ENCODE measurements at regions not wholly inside any gene's neighbourhood (a gene's known extent, or its start where the extent isn't known, plus 50 kb on each side); places are given as distances from the start of the nearest gene placed in this dataset.
"Not testable (repeated sequence)": the region's sequence is repeated elsewhere in the genome, so short reads cannot be mapped to it uniquely, and the experiment has no call there.

DNA sequence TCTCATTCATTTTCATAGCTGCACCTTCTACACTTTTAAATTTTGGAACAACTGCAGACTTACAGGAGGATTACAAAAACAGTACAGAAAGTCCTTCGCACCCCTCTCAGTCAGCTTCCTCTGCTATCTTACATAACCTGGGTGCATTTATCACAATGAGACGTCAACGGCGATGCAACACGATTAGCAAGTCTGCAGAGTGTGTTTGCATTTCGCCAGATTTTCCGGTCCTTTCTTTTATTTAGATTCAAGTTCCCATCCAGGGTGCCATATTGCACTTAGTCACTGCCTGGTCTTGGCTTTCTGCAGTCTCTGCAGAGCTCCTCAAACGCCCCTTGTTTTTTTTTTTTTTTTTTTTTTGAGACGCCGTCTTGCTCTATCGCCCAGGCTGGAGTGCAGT lies 85.9 kb downstream of the ASMT start:
- DNase-seq: no peak

- DNase-seq: peak; percentile 70
Measured at GRCh38 chrX:1701396-1701901, 86.6 kb downstream of the ASMT start.

DNA sequence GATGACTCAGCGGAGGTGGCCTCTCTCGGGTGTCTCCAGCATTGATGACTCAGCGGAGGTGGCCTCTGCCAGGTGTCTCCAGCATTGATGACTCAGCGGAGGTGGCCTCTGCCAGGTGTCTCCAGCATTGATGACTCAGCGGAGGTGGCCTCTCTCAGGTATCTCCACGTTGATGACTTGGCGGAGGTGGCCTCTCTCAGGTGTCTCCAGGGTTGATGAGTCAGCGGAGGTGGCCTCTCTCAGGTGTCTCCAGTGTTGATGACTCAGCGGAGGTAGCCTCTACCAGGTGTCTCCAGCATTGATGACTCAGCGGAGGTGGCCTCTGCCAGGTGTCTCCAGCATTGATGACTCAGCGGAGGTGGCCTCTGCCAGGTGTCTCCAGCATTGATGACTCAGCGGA lies 87.3 kb downstream of the ASMT start:
- peak; percentile 36 for DNase-seq

DNA sequence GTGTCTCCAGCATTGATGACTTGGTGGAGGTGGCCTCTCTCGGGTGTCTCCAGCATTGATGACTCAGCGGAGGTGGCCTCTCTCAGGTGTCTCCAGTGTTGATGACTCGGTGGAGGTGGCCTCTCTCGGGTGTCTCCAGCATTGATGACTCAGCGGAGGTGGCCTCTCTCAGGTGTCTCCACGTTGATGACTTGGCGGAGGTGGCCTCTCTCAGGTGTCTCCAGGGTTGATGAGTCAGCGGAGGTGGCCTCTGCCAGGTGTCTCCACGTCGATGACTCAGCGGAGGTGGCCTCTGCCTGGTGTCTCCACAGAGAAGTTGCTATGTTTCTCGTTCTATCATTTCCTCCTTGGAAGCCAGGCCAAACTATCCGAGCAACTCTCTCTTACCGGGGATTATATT lies 87.7 kb downstream of the ASMT start:
- DNase-seq: peak; percentile 76

DNA sequence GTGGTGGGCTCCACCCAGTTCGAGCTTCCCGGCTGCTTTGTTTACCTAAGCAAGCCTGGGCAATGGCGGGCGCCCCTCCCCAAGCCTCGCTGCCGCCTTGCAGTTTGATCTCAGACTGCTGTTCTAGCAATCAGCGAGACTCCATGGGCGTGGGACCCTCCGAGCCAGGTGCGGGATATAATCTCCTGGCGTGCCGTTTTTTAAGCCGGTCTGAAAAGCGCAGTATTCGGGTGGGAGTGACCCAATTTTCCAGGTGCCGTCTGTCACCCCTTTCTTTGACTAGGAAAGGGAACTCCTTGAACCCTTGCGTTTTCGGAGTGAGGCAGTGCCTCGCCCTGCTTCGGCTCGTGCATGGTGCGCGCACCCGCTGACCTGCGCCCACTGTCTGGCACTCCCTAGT lies 94.4 kb downstream of the ASMT start:
- not testable (repeated sequence) for DNase-seq

GRCh38 chrX:1713296-1713695 lies 98.4 kb downstream of the ASMT start:
- no peak for DNase-seq

DNA sequence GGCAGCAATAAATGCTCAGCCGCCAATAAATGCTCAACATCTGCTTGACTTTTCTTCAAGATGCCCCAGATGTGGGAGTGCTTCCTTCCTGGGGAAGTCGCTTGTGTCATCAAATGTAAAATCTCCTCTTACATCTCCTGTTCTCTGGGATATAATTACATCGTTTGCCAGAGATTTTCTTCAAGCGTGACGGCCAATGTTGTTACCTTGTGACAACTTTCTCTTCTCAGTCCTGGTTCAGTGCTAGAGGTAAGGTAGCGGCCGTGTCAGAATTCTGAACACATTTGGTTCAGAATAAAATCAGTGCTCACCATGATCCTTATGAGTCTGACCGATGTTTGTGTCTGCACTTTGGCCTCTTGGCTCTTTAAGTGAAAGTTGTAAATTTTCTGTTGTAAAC lies 102.5 kb downstream of the ASMT start:
- no peak for DNase-seq

DNA sequence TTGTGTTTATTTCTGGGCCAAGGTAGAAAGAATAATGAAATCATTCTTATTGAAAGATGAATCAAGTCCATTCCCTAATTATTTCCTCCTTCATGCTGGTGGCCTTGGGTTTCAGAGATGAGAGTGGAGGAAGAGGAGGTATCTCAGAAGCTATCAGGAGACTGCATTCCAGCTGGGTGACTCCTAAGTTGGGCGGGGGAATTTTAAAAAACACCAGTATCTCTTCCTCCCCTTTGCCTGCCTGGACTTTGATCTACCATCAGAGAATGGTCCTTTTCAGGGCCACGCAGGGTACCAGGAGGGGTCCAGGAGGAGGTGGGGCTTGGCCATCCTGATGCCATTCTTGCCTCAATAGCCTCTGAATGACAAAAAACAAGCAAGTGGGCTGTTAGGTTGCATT lies 104.4 kb downstream of the ASMT start:
- no peak for DNase-seq

GRCh38 chrX:1720836-1721235 lies 106.0 kb downstream of the ASMT start:
- no peak for DNase-seq

DNA sequence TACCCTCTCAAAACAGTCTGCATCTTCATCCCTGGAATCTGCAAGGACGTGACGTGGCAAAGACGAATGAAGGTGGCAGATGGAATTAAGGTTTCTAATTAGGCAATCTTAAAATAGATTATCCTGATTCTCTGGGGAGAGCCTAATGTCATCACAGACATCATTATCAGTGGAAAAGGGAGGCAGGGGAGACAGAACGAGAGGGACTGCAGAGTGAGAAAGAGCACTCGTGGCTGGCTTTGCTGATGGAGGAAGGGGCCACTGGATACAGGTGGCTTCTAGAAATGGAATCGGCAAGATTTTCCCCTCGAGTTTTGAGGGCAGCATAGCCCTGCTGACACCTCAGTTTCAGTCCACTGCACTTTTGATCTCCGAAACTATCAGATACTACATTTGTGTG lies 110.6 kb downstream of the ASMT start:
- peak; percentile 51 for DNase-seq

GRCh38 chrX:1727531-1728027 lies 112.7 kb downstream of the ASMT start:
- DNase-seq: peak; percentile 36

DNA sequence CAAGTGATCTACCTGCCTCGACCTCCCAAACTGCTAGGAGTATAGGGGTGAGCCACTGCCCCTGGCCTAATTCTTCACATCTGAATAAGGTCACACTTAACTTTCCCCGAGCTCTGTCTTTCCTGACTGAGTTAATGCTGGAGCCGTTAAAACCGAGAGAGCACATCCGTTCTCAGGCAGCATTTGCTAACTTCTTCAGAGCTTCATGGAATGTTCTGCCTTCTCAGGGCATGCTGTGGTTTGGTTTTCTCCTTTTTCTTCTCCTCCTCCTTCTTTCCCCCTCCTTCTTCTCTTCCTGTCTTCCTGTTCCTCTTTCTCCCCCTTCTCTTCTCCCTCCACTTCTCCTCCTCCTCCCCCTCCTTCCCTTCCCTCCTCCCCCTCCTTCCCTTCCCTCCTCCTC lies 119.9 kb downstream of the ASMT start:
- peak; percentile 20 for DNase-seq

DNA sequence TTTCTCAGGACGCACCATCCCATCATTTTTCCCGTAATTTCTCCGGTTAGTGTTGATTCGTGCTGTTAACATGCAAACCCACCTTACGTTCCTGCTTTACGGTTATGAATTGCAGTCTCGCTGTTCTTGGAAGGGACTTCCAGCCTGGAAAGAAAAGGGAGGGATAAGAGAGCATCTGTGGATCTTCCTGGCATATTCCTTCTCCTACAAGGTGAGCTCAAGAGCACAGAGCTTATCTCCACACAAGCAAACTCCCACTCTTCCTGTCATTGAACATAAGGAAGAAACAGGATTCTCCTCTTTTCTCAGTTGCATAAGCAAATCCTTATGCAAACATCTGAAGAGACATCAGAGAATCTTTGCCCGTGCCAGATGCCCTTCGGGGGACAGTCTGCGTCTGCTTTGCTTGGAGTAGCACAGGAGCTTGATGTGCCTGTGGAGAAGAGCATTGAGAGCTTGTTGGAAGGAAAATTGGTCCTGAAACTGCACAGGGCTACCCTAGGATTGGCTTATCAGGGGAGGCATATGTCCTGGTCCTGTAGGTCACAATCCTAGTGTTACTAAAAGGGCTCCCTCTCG lies 127.0 kb downstream of the ASMT start:
- DNase-seq: no peak

DNA sequence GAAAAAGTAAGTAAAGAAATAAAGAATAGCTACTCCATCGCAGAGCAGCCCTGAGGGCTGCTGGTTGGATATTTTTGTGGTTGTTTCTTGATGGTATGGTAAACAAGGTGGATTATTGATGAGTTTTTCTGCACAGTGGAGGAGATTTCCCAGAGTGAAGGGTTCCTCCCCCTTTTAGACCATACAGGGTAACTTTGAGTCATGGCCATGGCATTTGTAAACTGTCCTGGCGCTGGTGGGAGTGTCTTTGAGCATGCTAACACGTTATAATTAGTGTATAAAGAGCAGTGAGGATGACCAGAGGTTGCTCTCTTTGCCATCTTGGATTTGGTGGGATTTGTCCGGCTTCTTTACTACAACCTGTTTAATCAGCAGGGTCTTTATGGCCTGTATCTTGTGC lies 128.2 kb downstream of the ASMT start:
- DNase-seq: no peak

DNA sequence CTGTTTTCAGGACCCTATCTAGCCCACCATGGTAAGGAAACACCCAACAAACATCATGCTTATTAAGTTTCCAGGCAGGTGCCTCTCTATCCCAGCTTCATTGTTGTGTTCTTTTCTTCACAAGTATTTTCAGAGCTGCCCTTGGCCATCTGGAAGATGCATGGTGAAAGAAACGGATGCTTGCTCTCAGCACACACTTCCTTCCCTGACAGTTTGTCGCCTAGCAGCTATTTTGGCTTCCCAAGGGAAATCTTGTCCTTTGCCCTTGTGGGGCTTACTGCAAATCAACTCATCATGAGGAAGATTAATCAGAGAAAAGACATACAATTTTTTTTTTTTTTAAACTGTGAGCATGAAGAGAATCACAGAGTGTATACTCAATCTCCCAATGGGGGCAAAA lies 128.8 kb downstream of the ASMT start:
- no peak for DNase-seq

DNA sequence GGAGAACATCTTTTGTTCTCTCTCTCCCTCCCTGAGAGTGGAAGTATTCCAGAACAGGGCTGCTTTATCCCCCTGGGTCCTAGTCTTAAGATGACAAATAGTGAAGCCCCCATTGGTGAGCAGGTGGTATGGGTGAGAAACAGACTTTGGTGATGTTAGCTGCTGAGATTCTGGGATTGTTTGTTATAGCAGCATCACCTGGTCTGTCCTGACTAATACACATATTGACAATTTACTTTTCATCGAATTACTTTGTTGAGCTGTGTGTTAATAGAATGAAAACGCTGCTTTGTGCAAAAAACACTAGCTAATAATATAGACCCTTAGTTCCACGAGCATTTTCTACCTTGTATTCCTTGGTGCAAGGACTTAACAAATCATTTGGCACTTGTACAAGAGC lies 133.5 kb downstream of the ASMT start:
- DNase-seq: no peak

DNA sequence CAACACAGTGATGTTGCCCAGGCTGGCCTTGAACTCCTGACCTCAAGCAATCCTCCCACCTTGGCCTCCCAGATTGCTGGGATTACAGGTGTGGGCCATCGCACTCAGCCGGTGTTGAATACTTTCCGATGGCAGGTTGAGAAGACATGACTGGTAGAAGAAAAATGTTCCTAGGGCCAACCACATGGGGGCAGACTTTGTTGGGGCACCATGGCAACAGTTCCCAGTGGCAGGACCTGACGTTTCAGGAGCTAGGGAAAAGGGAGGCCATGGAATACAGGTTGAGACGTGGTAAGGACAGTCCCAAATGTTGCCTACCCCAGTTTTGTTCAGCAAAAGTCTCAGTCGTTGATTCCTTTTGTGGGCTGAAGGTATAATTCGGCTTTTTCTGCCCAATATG lies 134.6 kb downstream of the ASMT start:
- DNase-seq: no peak

GRCh38 chrX:1750267-1750666 lies 135.4 kb downstream of the ASMT start:
- no peak for DNase-seq

DNA sequence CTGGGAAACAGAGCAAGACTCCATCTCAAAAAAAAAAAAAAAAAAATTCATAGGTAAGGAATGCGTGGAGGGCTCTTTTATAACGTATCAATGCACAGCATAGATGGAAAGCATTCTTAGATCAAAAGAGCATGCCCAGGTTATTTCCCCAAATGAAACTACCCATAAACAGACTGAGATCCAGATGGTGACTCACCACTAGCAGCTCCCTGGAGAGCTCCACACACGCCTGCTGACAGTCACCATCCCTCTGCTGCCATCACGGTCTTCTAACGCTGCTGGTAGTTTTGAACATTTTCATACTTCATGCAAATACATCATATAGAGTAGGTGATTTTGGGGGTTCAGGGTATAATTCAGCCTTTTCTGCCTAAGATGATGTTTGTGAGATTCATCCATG lies 136.9 kb downstream of the ASMT start:
- DNase-seq: peak; percentile 37

GRCh38 chrX:1752799-1753198 lies 137.9 kb downstream of the ASMT start:
- not testable (repeated sequence) for DNase-seq

DNA sequence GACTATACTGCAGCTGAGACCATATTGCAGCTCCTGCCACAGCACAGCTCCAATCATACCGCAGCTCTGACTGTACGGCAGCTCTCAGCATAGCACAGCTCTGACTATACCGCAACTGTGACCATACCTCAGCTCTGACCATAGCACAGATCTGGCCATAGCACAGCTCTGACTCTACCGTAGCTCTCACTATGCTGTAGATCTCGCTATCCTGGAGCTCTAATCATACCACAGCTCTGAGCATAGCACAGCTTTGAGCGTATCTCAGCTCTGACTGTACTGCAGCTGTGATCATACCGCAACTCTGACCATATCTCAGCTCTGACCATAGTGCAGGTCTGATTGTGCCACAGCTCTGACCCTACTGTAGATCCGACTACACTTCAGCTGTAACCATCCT lies 139.2 kb downstream of the ASMT start:
- no peak for DNase-seq

- DNase-seq: no peak
Measured at GRCh38 chrX:1763294-1763693, 148.4 kb downstream of the ASMT start.

DNA sequence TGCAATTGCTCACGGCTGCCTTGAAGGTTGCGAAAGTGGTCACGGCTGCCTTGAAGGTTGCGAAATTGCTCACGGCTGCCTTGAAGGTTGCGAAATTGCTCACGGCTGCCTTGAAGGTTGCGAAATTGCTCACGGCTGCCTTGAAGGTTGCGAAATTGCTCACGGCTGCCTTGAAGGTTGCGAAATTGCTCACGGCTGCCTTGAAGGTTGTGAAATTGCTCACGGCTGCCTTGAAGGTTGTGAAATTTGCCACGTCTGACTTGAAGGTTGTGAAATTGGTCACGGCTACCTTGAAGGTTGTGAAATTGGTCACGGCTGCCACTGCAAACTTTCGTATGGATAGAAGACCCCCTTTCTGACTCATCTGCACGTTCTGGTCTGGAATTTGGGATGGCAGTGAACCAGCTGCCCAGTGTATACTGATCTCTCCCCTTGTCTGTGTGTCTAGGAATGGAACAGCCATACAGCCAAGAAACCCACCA lies 150.1 kb downstream of the ASMT start:
- DNase-seq: not testable (repeated sequence)

- DNase-seq: peak; percentile 28
Measured at GRCh38 chrX:1767026-1767425, 152.2 kb downstream of the ASMT start.

- DNase-seq: no peak
Measured at GRCh38 chrX:1778817-1779216, 164.0 kb downstream of the ASMT start.
